ENCODE measurements at regions not wholly inside any gene's neighbourhood (a gene's known extent, or its start where the extent isn't known, plus 50 kb on each side); places are given as distances from the start of the nearest gene placed in this dataset.

- Histone ChIP-seq H3K79me1 (ENCODE audit: low read depth, low read length) (no peaks in the 10 kb centered on the region), H3K79me2 (ENCODE audit: control insufficient read depth in 1 of 2, insufficient read depth in 2 of 2, low read length in 2 of 2) (no peaks in the 10 kb centered on the region), H2AFZ (ENCODE audit: low read length) (no peak overlapping the region), H4K5ac (ENCODE audit: insufficient read length, low read depth, low read length) (no peak overlapping the region), H4K20me1 (replicated peaks in 1 of 2; ENCODE audit: control insufficient read depth in 1 of 2, insufficient read depth in 2 of 2, low read length in 2 of 2) (no peaks in the 10 kb centered on the region), H3K4me2 (ENCODE audit: insufficient read depth in 1 of 2, low read depth in 2 of 2, low read length in 2 of 2) (no peak overlapping the region), H3K9ac (replicated peaks in 1 of 4; ENCODE audit: extremely low read depth in 1 of 4, low read depth in 3 of 4, low read length in 3 of 4) (no peak overlapping the region), H2BK120ac (replicated peaks; ENCODE audit: low read depth, low read length) (no peak overlapping the region), H3K27ac (ENCODE audit: low read depth, low read length) (no peak overlapping the region), H3K4me3 (ENCODE audit: extremely low read depth in 1 of 4, insufficient read depth in 2 of 4, low read depth in 3 of 4, low read length in 4 of 4) (no peak overlapping the region), H3K4ac (replicated peaks; ENCODE audit: insufficient read length, low read depth, low read length) (no peak overlapping the region), H3K23me2 (ENCODE audit: low read depth, low read length) (no peaks in the 10 kb centered on the region), H3K23ac (ENCODE audit: insufficient read length) (no peak overlapping the region), H2BK15ac (ENCODE audit: low read length) (no peak overlapping the region), H2BK12ac (ENCODE audit: low read depth, low read length) (no peak overlapping the region), H4K91ac (replicated peaks; ENCODE audit: insufficient read length, low read length) (no peak overlapping the region), H3K14ac (ENCODE audit: insufficient read length) (no peak overlapping the region), H3K27me3 (replicated peaks in 1 of 4; ENCODE audit: control insufficient read depth in 3 of 4, extremely low read depth in 1 of 4, insufficient read depth in 3 of 4, low read length in 3 of 4) (no peaks in the 10 kb centered on the region), H4K8ac (ENCODE audit: extremely low read depth, insufficient read depth, low read length) (no peak overlapping the region), H3K9me3 (ENCODE audit: insufficient read depth in 2 of 2, low read depth in 1 of 2, low read length in 1 of 2) (no peaks in the 10 kb centered on the region), H3K36me3 (ENCODE audit: control insufficient read depth in 2 of 4, insufficient read depth in 4 of 4, low read length in 3 of 4) (no peaks in the 10 kb centered on the region), H3K56ac (replicated peaks; ENCODE audit: insufficient read length, low read depth, low read length) (no peak overlapping the region), H2BK20ac (ENCODE audit: low read length) (no peak overlapping the region), H2BK5ac (ENCODE audit: low read depth, low read length) (no peak overlapping the region), H3K4me1 (replicated peaks in 1 of 4; ENCODE audit: control insufficient read depth in 3 of 4, insufficient read depth in 4 of 4, low read length in 3 of 4) (peaks cover 0 to 11% (median 5%) of the 10 kb centered on the region in 4 experiments; a peak in 4 of 7 replicates), H2AK5ac (ENCODE audit: low read depth, low read length) (no peak overlapping the region), H3K18ac (ENCODE audit: extremely low read depth, low read length) (no peak overlapping the region)
- ChIA-PET POLR2A (ENCODE audit: partially characterized antibody) (no interaction called here), CTCF (ENCODE audit: partially characterized antibody) (interaction anchor here (0.8 to 1.4 kb wide), 2 partner anchors 10 to 20 kb away, joined by 3 to 4 read pairs; no protein-coding TSS in a partner anchor)
- DNase-seq (ENCODE audit: low read depth in 1 of 2, low spot score in 2 of 2) = peak in 1 of 2 experiments; percentile 13
- peak; percentile 57 for FAIRE-seq
- 76% methylated on average over 3 of the region's 3 CpGs; no CpG with 5 or more reads in 1 of the 2 experiments for WGBS, 2 experiments (ENCODE audit: extremely low coverage in 1 of 2, insufficient coverage in 1 of 2, insufficient read length in 1 of 2, insufficient replicate concordance in 2 of 2, low coverage in 1 of 2, low lambda C conversion rate in 2 of 2, missing lambda C conversion rate in 1 of 2)
- TF ChIP-seq NANOG (IDR thresholded peaks at IDR 0.05; ENCODE audit: insufficient read depth, low read depth, low read length, poor library complexity, severe bottlenecking) (peak; percentile 81), TBP (IDR thresholded peaks at IDR 0.05; ENCODE audit: low read depth, low read length) (no peak), USF2 (IDR thresholded peaks at IDR 0.05; ENCODE audit: low read length) (no peak)
Observed at GRCh38 chr12:84730561-84731162, 181.9 kb downstream of the SLC6A15 start.

All from H1 (cell line).